SH-SY5Y (cell line): ENCODE measurements at regions not wholly inside any gene's neighbourhood (a gene's known extent, or its start where the extent isn't known, plus 50 kb on each side); places are given as distances from the start of the nearest gene placed in this dataset.

Experiments used
- GATA2 ChIP-seq: IDR thresholded peaks from 2 replicates; pipeline ENCODE4 v1.6.1; 2011; ENCODE audit warnings: mild to moderate bottlenecking, low read depth, low read length
- GATA3 ChIP-seq: IDR thresholded peaks from 2 replicates; pipeline ENCODE4 v1.6.1; 2011; ENCODE audit warnings: low read depth, mild to moderate bottlenecking, low read length, moderate library complexity

GRCh38 chr6:144383336-144383735 lies 98.2 kb downstream of the UTRN start:
- no peak for TF ChIP-seq GATA3
- no peak for TF ChIP-seq GATA2
